SH-SY5Y (cell line): ENCODE measurements at regions not wholly inside any gene's neighbourhood (a gene's known extent, or its start where the extent isn't known, plus 50 kb on each side); places are given as distances from the start of the nearest gene placed in this dataset.

ENCODE experiments used
- GATA2 ChIP-seq: IDR thresholded peaks from 2 replicates; pipeline ENCODE4 v1.6.1; 2011; ENCODE audit warnings: mild to moderate bottlenecking, low read depth, low read length
- GATA3 ChIP-seq: IDR thresholded peaks from 2 replicates; pipeline ENCODE4 v1.6.1; 2011; ENCODE audit warnings: low read depth, mild to moderate bottlenecking, low read length, moderate library complexity

DNA sequence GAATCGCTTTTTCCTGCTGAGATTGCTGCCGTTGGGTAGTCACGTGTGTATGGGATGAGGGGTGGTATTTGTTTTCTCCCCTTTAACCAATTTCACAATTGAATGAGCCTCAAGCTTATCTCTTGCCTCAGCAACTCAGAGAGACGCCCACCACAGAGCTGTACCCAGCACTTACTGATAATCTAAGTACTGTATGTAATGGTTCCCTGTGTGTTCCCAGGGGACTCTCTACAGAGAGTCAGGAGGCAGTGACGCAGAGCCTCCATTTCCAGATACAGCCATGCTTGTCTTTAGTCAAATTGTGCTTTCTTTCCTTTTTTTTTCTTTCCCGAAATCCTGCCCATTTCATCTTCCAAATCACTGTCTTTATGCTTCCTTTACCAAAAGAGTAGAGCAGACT lies 1102.1 kb upstream of the KLHL29 start:
- TF ChIP-seq GATA2, result no peak
- TF ChIP-seq GATA3, result no peak
